ENCODE measurements at regions not wholly inside any gene's neighbourhood (a gene's known extent, or its start where the extent isn't known, plus 50 kb on each side); places are given as distances from the start of the nearest gene placed in this dataset.
"Not testable (repeated sequence)": the region's sequence is repeated elsewhere in the genome, so short reads cannot be mapped to it uniquely, and the experiment has no call there.

- Mint-ChIP-seq H3K9me3 (ENCODE audit: low read depth, unreplicated experiment) (peaks cover 3% of the 10 kb centered on the region), H3K27ac (ENCODE audit: unreplicated experiment) (no peak overlapping the region), H3K4me1 (ENCODE audit: low read depth, unreplicated experiment) (no peaks in the 10 kb centered on the region), H3K27me3 (ENCODE audit: unreplicated experiment) (no peaks in the 10 kb centered on the region), H3K36me3 (ENCODE audit: insufficient read depth, unreplicated experiment) (no peaks in the 10 kb centered on the region), H3K4me3 (ENCODE audit: low read depth, unreplicated experiment) (no peak overlapping the region)
- intact Hi-C loops (cut with micrococcal nuclease; ENCODE audit: unreplicated experiment) = no loop called here
- no TSS peak for BruUV-seq (replicated peaks)
- no peak for DNase-seq
- no peak for TF ChIP-seq CTCF (IDR thresholded peaks at IDR 0.05; ENCODE audit: unreplicated experiment)
- CTCF ChIA-PET = no interaction called here
Observed at GRCh38 chr1:103275725-103276124, 167.4 kb upstream of the COL11A1 start.

GRCh38 chr1:103274886-103275285, 166.6 kb upstream of the COL11A1 start:
- peaks cover 3% of the 10 kb centered on the region for H3K9me3 Mint-ChIP-seq (ENCODE audit: low read depth, unreplicated experiment)
- no peak overlapping the region for H3K4me3 Mint-ChIP-seq (ENCODE audit: low read depth, unreplicated experiment)
- H3K27ac Mint-ChIP-seq (ENCODE audit: unreplicated experiment) = no peak overlapping the region
- CTCF ChIA-PET = no interaction called here
- no TSS peak for BruUV-seq (replicated peaks)
- H3K27me3 Mint-ChIP-seq (ENCODE audit: unreplicated experiment) = no peaks in the 10 kb centered on the region
- intact Hi-C loops (cut with micrococcal nuclease; ENCODE audit: unreplicated experiment) = no loop called here
- no peak for TF ChIP-seq CTCF (IDR thresholded peaks at IDR 0.05; ENCODE audit: unreplicated experiment)
- H3K4me1 Mint-ChIP-seq (ENCODE audit: low read depth, unreplicated experiment) = no peaks in the 10 kb centered on the region
- no peaks in the 10 kb centered on the region for H3K36me3 Mint-ChIP-seq (ENCODE audit: insufficient read depth, unreplicated experiment)
- no peak for DNase-seq

- Mint-ChIP-seq H3K4me1 (ENCODE audit: low read depth, unreplicated experiment) (no peaks in the 10 kb centered on the region), H3K9me3 (ENCODE audit: low read depth, unreplicated experiment) (peaks cover 3% of the 10 kb centered on the region), H3K27ac (ENCODE audit: unreplicated experiment) (no peak overlapping the region), H3K36me3 (ENCODE audit: insufficient read depth, unreplicated experiment) (no peaks in the 10 kb centered on the region), H3K27me3 (ENCODE audit: unreplicated experiment) (no peaks in the 10 kb centered on the region), H3K4me3 (ENCODE audit: low read depth, unreplicated experiment) (no peak overlapping the region)
- CTCF ChIA-PET = no interaction called here
- DNase-seq = no peak
- BruUV-seq (replicated peaks) = no TSS peak
- TF ChIP-seq CTCF (IDR thresholded peaks at IDR 0.05; ENCODE audit: unreplicated experiment) = no peak
- intact Hi-C loops (cut with micrococcal nuclease; ENCODE audit: unreplicated experiment) = no loop called here
Observed at GRCh38 chr1:103273106-103273505, 164.8 kb upstream of the COL11A1 start.

GRCh38 chr1:103271471-103271870, 163.1 kb upstream of the COL11A1 start:
- H3K9me3 Mint-ChIP-seq (ENCODE audit: low read depth, unreplicated experiment); H3K36me3 Mint-ChIP-seq (ENCODE audit: insufficient read depth, unreplicated experiment); H3K4me1 Mint-ChIP-seq (ENCODE audit: low read depth, unreplicated experiment); BruUV-seq (replicated peaks); DNase-seq; H3K4me3 Mint-ChIP-seq (ENCODE audit: low read depth, unreplicated experiment); H3K27me3 Mint-ChIP-seq (ENCODE audit: unreplicated experiment); H3K27ac Mint-ChIP-seq (ENCODE audit: unreplicated experiment); CTCF ChIA-PET; intact Hi-C loops (cut with micrococcal nuclease; ENCODE audit: unreplicated experiment): not testable (repeated sequence)

GRCh38 chr1:103267893-103268292, 159.6 kb upstream of the COL11A1 start:
- BruUV-seq (replicated peaks) = no TSS peak
- no peak for DNase-seq
- no peak overlapping the region for H3K4me3 Mint-ChIP-seq (ENCODE audit: low read depth, unreplicated experiment)

More at GRCh38 chr1:103267893-103268292, 159.6 kb upstream of the COL11A1 start:
- no peak overlapping the region for H3K27ac Mint-ChIP-seq (ENCODE audit: unreplicated experiment)
- H3K9me3 Mint-ChIP-seq (ENCODE audit: low read depth, unreplicated experiment) = peaks cover 3% of the 10 kb centered on the region
- intact Hi-C loops (cut with micrococcal nuclease; ENCODE audit: unreplicated experiment) = no loop called here
- H3K27me3 Mint-ChIP-seq (ENCODE audit: unreplicated experiment) = no peaks in the 10 kb centered on the region
- TF ChIP-seq CTCF (IDR thresholded peaks at IDR 0.05; ENCODE audit: unreplicated experiment) = no peak
- H3K4me1 Mint-ChIP-seq (ENCODE audit: low read depth, unreplicated experiment) = no peaks in the 10 kb centered on the region
- CTCF ChIA-PET = no interaction called here
- no peaks in the 10 kb centered on the region for H3K36me3 Mint-ChIP-seq (ENCODE audit: insufficient read depth, unreplicated experiment)
